LNCAP (cell line): ENCODE measurements at regions not wholly inside any gene's neighbourhood (a gene's known extent, or its start where the extent isn't known, plus 50 kb on each side); places are given as distances from the start of the nearest gene placed in this dataset.

Experiments used
- CTCF ChIP-seq: fragments of 450-650 bp; IDR thresholded peaks from 2 replicates; pipeline ENCODE4 v1.5.1; 2017; ENCODE audit warnings: mild to moderate bottlenecking

GRCh38 chr15:25242166-25242879, 196.5 kb downstream of the UBE3A start:
- no peak for TF ChIP-seq CTCF

DNA sequence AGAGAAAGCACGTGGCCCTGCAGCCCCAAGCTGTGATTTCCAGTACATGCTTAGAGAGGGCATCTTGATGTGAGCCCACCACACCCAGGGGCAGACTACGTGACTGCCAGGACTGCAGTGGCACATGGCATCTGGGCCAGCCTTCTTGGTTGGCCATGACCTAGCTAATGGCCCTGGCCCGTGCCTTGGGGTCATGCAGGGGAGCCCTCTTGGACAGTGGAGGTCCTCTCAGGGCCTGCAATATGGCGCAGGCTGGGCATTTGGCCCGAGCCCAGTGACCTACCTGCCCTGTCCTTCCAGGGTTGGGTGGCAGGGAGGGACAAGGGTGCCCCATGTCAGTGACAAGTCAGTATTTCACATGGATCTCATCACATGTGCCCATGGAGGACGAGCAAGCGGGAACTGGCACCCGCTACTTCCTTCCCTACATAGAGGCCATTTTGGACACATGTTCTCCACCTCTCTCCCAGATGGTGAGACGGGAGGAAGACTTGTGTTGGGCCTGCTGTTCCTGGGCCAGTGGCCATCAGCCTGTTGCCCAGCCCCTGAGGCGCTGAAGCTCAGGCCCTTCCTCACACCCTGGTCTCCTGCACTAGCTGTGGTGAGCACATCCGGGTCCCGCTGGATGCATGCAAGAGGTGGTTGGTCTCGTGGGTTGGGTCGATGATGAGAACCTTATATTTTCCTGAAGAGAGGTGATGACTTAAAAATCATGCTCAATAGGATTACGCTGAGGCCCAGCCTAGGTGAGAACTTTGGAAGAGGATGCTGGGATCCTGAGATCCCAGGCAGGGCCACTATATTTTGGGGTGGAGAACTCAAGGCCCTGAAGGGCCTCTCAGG, 195.6 kb downstream of the UBE3A start:
- TF ChIP-seq CTCF: no peak

DNA sequence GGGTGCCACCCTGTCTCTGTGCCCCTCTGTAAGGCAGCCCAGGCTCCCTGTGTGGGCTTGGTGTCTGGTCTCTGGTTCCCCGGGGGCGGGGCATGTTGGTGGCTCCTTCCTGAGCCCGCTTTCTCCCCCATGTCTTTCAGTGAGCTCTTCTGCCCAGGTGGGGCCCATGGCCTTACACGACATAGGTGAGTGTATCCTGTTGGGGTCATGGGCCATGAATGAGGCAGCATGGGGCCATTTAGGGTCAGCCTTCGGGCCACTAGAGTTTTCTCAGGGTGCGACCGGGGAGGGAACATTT, 195.1 kb downstream of the UBE3A start:
- TF ChIP-seq CTCF: no peak

DNA sequence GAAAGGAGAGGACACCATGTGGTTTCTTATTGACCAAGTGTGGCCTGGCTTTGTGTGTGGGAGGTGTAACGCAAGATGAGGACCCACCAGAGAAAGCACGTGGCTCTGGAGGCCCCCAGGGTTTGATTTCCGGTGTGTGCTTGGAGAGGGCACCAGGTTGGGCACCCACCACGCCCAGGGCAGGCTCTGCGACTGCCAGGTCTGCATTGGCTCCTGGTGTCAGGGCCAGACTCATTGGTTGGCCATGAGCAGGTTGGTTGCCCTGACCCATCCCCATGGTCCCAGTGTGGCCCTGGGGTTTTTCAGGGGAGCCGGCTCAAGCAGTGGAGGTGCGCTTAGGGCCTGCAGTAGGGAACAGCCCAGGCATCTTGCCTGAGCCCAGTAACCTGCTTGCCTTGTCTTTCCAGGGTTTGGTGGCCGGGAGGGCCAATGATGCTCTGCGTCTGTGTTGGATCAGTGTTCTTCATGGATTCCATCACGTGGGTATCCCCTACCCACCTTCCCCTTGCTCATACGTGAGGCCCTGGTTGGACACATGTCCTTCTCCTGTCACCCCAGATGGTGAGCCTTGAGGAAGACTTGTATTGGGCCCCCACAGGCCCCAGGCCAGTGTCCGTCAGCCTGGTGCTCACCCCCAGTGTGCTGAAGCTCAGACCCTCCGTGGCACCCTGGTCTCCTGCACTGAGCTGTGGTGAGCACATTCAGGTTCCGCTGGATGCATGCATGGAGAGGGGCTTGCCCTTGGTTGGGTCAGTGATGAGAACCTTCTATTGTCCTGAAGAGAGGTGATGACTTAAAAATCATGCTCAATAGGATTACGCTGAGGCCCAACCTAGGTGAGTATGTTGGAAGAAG, 193.9 kb downstream of the UBE3A start:
- no peak for TF ChIP-seq CTCF

DNA sequence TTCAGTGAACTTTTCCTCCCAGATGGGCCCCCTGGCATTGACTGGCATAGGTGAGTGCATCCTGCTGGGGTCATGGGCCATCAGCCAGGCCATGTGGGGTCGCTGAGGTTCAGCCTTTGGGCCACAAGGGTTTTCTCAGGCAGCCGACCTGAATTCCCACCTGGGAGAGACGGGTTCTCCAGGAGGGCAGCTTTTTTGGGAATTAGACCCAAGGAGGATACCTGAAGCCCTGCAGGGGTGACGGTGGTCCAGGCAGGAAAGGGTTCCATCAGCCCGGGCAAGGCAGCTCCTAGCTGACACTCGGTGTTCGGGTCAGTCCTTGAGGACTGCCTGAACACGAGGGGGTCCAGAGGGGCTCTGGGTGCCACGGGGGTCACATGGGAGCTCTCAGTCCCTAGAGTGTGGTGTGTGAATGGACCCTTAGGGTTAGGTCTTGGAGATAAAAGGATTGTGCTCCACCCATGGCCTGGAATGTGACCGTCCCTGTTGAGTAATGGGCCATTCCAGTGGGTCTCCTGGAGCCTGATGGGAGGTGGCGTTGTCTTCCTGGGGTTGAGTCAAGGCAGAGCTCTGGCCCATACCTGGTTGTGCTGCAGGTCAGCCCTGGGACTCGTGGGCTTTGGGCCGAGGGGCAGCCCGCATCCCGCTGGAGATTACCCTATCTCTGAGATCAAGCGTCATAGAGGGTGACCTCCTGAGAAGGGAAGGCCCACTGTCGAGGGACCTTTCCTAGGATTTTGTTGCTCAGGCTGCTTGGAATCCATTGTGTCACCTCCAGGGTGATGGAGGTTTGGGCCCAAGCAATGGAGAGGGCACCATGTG, 192.8 kb downstream of the UBE3A start:
- TF ChIP-seq CTCF: no peak

DNA sequence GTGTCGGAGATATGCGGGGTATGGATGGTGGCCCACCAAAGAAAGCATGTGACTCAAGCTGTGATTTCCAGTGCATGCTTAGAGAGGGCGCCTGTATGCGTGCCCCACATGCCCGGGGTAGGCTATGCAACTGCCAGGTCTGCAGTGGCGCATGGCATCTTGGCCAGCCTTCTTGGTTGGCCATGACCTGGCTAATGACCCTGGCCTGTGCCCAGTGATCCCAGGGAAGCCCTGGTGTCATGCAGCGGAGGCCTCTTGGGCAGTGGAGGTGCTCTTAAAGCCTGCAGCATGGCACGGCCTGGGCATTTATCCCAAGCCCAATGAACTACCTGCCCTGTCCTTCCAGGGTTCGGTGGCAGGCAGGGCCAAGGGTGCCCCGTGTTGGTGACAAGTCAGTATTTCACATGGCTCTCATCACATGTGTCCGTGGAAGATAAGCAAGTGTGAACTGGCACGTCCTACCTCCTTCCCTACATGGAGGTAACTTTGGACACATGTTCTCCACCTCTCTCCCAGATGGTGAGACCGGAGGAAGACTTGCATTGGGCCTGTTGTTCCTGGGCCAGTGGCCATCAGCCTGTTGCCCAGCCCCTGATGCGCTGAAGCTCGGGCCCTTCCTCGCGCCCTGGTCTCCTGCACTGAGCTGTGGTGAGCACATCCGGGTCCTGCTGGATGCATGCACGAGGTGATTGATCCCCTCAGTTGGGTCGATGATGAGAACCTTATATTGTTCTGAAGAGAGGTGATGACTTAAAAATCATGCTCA, 192.0 kb downstream of the UBE3A start:
- TF ChIP-seq CTCF: no peak
